HAP-1 (cell line): ENCODE measurements at regions not wholly inside any gene's neighbourhood (a gene's known extent, or its start where the extent isn't known, plus 50 kb on each side); places are given as distances from the start of the nearest gene placed in this dataset.

Experiments used
- DNase-seq, 2 experiments: peaks; one replicate each; pipeline ENCODE4 v3.0.0-alpha.2; 2016 to 2020; ENCODE audit warnings: low spot score in 2 of 2
- H3K27me3 ChIP-seq: fragments of 250-450 bp; sonication (Bioruptor Pico); 2 replicates; pipeline ENCODE4 v1.5.1; 2020; ENCODE audit warnings: low read depth, mild to moderate bottlenecking, moderate library complexity
- H3K36me3 ChIP-seq: fragments of 250-450 bp; sonication (Bioruptor Pico); replicated peaks from 2 replicates; pipeline ENCODE4 v1.5.1; 2020; ENCODE audit warnings: mild to moderate bottlenecking
- H3K4me1 ChIP-seq: fragments of 250-450 bp; sonication (Bioruptor Pico); 2 replicates; pipeline ENCODE4 v1.5.1; 2020; ENCODE audit warnings: mild to moderate bottlenecking
- H3K4me3 ChIP-seq: fragments of 250-450 bp; sonication (Bioruptor Pico); 2 replicates; pipeline ENCODE4 v1.5.1; 2020; ENCODE audit warnings: mild to moderate bottlenecking, moderate library complexity
- H3K9me3 ChIP-seq: fragments of 250-450 bp; sonication (Bioruptor Pico); 2 replicates; pipeline ENCODE4 v1.5.1; 2020; ENCODE audit warnings: mild to moderate bottlenecking, moderate library complexity
- in situ Hi-C: fragments of 300-500 bp; cut with MboI; formaldehyde crosslinking; loops from 3 replicates; pipeline ENCODE4 v1.14.3; 2020; ENCODE audit warnings: low sequenced_read_pairs, inconsistent platforms, mixed read lengths

DNA sequence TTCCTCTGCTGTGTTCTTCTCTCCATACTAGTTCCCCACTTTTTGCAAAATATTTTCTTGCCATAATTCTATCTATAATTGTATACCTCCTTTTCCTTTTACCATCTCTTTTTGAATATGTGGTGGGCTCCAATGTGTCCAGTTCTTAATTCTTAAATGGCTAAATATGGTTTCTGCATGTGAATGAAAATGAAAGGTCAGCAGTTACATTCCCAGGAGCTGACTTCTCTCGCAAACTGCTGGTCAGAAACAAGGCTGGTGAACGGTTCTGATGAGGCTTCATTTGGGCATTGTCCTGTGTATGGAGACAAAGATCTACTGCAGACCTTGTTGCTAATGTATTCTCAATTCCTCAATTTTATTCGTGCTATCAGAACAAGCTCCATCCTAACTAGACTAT is 309.2 kb downstream of the SNX13 start:
- no peaks in the 10 kb centered on the region for H3K9me3 ChIP-seq
- H3K4me3 ChIP-seq: no peak overlapping the region
- in situ Hi-C loops: no loop called here
- H3K4me1 ChIP-seq: peaks cover 7% of the 10 kb centered on the region
- peaks cover 2% of the 10 kb centered on the region for H3K27me3 ChIP-seq
- H3K36me3 ChIP-seq: no peaks in the 10 kb centered on the region
- DNase-seq: no peak

DNA sequence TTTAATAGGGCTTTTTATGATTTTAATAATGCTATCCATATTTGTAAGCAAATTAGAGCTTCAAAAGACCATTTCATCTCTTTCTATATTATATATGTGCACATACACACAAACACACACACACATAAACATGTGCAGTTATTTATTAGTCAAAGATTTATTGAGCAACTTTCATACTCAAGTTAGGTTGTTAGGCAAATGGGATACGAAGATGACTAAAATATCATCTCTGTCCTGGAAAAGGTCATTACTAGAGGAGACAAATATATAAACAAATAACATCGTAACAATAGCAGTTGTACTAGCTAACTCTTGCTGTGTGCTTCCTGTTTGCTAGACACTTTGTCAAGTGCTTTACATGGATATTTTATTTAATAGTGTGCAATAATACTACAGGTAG is 307.9 kb downstream of the SNX13 start:
- no peak for DNase-seq
- Histone ChIP-seq H3K4me3 (no peak overlapping the region), H3K4me1 (no peaks in the 10 kb centered on the region), H3K27me3 (peaks cover 8% of the 10 kb centered on the region), H3K9me3 (no peaks in the 10 kb centered on the region), H3K36me3 (no peaks in the 10 kb centered on the region)
- in situ Hi-C loops: no loop called here

DNA sequence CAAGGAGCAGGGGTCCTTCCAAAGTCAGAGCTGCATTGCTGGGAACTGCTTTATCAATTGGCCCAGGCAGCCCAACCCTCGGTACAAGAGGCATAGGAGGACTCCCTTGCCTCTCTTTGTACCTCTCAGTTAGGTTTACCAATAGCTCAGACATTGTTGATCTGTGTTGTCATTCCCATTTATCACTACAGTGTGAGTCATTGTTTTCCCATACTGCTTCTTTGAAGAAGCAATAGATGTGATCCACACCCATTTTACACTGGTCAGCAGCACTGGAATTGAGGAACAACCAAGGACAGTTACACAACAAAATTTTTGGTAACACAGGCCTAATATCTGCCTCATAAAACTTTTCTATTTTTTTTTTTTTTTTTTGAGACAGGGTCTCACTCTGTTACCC is 307.2 kb downstream of the SNX13 start:
- in situ Hi-C loops: no loop called here
- Histone ChIP-seq H3K36me3 (no peaks in the 10 kb centered on the region), H3K27me3 (peaks cover 8% of the 10 kb centered on the region), H3K4me3 (no peak overlapping the region), H3K9me3 (no peaks in the 10 kb centered on the region), H3K4me1 (no peaks in the 10 kb centered on the region)
- no peak for DNase-seq

DNA sequence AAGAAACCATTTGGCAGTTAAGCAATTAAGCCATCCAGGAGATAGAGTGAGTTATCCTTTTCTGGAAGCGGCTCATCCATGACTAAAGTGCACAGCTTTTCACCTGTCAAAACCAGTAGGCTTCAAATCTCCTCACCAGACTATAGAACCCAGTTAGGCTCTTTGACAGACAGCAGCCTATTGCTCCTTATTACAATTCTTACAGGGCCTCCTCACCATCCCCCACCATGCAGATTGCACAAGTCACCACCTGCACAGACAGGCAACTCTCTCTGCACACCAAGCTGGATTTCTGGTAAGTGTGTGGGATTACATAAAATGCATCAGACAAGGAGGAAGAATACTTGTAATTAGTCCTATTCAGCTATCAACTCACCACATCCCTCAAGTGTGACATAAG is 301.6 kb downstream of the SNX13 start:
- no peaks in the 10 kb centered on the region for H3K4me1 ChIP-seq
- H3K27me3 ChIP-seq: peaks cover 12% of the 10 kb centered on the region
- H3K36me3 ChIP-seq: no peaks in the 10 kb centered on the region
- no peak for DNase-seq
- no peak overlapping the region for H3K4me3 ChIP-seq
- no peaks in the 10 kb centered on the region for H3K9me3 ChIP-seq
- in situ Hi-C loops: no loop called here

DNA sequence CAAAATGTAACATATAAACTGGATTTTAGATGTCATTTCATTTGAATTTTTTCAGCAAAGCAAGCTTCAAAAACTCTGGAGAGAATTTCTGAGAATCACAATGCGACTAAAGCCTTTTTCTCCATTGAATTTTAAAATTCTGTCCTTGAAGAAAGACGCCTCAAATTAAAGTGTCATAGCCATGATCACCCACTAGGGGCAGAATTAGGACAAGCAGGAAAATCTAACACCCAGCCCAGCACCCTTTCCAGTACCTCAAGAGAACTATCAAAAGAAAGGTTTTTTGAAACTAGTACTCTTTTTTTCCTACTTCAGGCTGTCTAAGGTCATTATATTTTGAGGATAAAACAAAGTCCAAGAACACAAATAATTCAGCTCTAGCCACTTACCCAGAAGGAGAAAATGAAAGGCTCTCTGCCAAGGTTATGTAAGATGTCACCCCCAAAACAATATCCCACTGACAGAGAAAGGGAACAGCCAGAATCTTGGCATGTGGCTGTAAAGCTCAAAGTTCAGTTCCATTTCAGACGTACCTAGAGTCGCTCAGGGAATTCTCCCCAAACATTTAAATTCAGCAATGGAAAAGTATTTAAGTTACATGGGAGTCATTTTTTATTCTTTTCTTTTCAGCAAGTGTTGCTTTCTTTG is 299.4 kb downstream of the SNX13 start:
- DNase-seq: peak; percentile 47 to 68
- Histone ChIP-seq H3K27me3 (peaks cover 12% of the 10 kb centered on the region), H3K4me3 (no peak overlapping the region), H3K4me1 (no peaks in the 10 kb centered on the region), H3K9me3 (no peaks in the 10 kb centered on the region), H3K36me3 (no peaks in the 10 kb centered on the region)
- in situ Hi-C loops: no loop called here

DNA sequence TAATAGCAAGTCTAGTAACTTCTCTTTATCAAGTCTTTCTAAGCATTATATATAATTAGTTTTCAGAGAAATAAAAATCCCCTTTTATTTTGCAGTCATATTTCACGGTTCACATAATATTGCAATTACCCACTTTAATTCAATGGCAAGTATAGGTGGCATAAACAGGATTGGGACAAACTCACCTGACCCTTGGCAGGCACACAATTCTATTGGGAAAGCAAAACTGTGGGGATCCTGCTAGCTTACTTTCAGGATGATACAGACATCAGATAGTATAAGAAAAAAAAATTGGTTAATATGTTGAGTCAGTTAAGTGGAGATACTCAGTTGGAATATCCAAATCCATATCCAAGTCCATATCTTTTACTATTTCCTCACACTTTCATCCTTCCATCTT is 294.8 kb downstream of the SNX13 start:
- no peak for DNase-seq
- H3K4me3 ChIP-seq: no peak overlapping the region
- no peaks in the 10 kb centered on the region for H3K36me3 ChIP-seq
- H3K4me1 ChIP-seq: no peaks in the 10 kb centered on the region; the same call in none of the 2 replicates
- no peaks in the 10 kb centered on the region for H3K9me3 ChIP-seq
- in situ Hi-C loops: no loop called here
- peaks cover 19% of the 10 kb centered on the region for H3K27me3 ChIP-seq

DNA sequence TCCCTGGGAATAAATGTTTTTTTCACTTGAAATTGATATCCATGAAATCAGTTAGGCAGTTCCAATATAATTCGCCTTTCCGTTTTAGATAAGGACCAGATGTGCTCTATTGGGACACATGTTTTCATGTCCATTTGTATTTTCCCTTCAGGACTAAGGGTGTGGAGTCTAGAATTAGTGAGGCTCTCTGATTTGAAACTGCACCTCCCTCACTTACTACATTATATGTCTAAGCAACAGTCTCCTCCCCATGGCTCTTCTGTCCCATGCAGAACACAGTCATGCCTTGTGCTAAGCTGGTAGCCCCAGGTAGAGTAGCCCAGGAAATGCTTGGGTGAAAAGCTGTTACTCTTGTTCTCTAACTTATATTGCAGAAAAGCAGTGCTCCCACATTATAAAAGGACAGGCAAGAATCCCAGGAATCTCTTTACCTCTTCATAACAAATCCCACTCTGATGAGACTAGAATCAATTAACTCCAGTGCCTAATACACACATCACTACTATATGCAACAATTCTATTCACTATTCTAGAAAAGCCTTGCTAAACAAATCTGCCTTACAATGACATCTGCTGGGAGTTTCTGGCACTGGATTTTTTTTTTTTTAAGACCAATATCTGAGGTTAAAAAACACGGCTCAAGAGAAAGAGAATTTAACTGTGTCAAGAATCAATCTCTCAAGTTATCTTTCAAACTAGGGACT is 293.9 kb downstream of the SNX13 start:
- Histone ChIP-seq H3K4me3 (no peak overlapping the region), H3K36me3 (no peaks in the 10 kb centered on the region), H3K27me3 (peaks cover 18% of the 10 kb centered on the region), H3K9me3 (no peaks in the 10 kb centered on the region), H3K4me1 (no peaks in the 10 kb centered on the region; the same call in none of the 2 replicates)
- in situ Hi-C loops: no loop called here
- DNase-seq: peak in 1 of 2 experiments; percentile 27

DNA sequence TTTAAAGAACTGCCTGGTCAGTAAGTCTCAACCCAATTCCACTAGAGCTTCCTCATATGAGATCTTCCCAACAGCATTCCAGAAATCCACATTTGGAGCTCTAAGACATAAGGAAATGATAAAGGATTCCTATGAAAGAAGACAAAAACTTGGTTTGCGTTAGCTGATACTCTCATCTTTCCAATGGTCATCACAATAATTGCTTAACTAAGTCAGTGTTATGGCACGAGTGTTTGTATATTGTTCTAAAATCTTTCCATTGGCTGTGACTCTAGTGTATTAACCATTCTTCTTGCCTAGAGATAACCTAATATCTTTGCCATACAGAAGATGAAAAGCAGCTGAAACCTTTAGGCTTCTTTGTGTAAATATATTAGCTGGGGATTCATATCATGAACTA is 289.0 kb downstream of the SNX13 start:
- DNase-seq: no peak
- H3K9me3 ChIP-seq: no peaks in the 10 kb centered on the region
- peaks cover 11% of the 10 kb centered on the region; the same call in 1 of the 2 replicates for H3K27me3 ChIP-seq
- in situ Hi-C loops: no loop called here
- H3K4me3 ChIP-seq: no peak overlapping the region
- H3K36me3 ChIP-seq: no peaks in the 10 kb centered on the region
- no peaks in the 10 kb centered on the region; the same call in none of the 2 replicates for H3K4me1 ChIP-seq

DNA sequence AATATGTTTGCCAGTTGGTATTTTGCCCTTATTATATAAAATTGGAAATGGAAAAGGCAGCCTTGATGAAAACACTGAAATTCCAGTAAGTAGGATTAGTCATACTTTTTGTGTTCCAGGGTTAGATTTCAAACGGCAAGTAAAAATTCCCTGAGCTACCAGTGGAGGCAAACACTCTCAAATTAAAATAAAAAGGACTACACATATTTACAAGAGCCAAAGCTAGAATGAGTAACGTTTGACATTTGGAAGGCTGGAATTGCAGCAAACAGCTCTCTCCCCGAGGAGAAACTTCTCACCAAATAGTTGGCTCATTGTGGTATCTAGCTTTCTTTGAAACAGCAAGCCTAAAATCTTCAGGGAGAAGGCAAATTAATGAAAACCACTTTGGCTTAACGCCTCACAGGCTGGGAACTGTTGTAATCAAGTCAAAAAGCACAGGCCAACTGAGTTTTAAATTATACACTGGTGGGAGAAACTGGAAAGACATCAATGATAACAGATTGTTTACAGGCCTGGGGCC is 288.4 kb downstream of the SNX13 start:
- no peaks in the 10 kb centered on the region for H3K36me3 ChIP-seq
- no peaks in the 10 kb centered on the region for H3K9me3 ChIP-seq
- in situ Hi-C loops: no loop called here
- H3K4me1 ChIP-seq: no peaks in the 10 kb centered on the region; the same call in none of the 2 replicates
- no peak overlapping the region for H3K4me3 ChIP-seq
- DNase-seq: no peak
- H3K27me3 ChIP-seq: peaks cover 8% of the 10 kb centered on the region; the same call in 1 of the 2 replicates

DNA sequence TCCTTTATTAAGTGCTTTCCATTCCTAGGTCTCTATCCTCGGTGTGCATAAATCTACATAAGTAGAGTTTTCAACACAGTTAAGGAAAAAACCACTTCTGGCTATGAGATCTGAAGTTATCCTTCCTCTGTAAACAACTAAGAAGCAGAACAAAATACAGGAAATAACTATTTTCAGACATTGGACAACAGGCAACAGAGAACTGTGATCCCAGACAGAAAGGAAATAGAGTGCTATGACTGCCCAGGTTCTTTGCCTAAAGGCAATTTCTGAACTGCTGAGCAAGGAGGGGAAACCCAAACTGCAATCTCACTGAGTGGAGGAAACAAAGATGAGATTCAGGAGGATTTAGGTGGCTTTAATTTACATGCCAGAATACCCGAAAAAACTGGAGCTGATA is 285.4 kb downstream of the SNX13 start:
- Histone ChIP-seq H3K27me3 (0 out of 2 replicates have a peak, but pooled peaks cover 2% of the 10 kb centered on the region), H3K4me1 (no peaks in the 10 kb centered on the region), H3K4me3 (no peak overlapping the region), H3K9me3 (no peaks in the 10 kb centered on the region), H3K36me3 (no peaks in the 10 kb centered on the region)
- in situ Hi-C loops: no loop called here
- DNase-seq: no peak

DNA sequence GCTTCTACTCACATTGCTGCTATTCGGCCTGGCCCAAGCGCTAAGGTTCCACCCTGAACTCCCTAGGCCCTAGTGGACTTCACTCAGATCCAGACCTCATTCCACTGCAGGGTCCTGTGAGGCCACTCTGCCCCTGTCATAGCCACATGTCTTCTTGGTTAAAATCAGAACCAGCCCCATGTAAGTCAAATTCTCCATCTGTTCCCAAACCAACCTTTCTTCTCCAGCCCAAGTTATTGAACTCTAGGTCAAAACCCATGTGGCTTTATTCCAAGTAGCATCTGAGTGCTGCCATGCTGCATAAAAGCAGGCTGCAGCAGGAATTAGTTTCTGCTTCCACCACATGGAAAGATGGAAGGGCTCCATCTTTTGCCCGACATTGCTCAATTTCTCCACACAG is 281.2 kb downstream of the SNX13 start:
- DNase-seq: no peak
- Histone ChIP-seq H3K9me3 (peaks cover 2% of the 10 kb centered on the region; the same call in 1 of the 2 replicates), H3K4me1 (no peaks in the 10 kb centered on the region), H3K27me3 (0 out of 2 replicates have a peak, but pooled peaks cover 2% of the 10 kb centered on the region), H3K36me3 (no peaks in the 10 kb centered on the region), H3K4me3 (no peak overlapping the region)
- in situ Hi-C loops: no loop called here

DNA sequence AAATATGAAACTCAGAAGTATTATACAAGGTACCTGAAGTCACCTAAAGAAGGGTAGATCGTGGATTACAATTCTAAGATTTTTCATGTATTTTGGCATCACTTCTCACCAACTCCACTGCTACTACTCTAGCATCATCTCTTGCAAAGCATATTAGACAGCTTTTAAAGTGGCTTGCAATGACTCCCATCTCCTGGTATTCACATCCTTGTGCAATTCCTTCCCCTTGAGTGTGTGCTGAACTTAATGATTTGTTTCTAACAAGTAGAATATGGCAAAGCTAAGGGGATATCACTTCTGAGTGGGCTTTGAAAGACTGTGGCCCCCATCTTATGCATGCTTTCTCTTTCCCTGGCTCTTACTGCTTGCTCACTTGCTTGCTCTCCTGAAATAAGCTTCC is 280.2 kb downstream of the SNX13 start:
- Histone ChIP-seq H3K4me3 (no peak overlapping the region), H3K4me1 (no peaks in the 10 kb centered on the region), H3K36me3 (no peaks in the 10 kb centered on the region), H3K9me3 (peaks cover 2% of the 10 kb centered on the region; the same call in 1 of the 2 replicates), H3K27me3 (0 out of 2 replicates have a peak, but pooled peaks cover 2% of the 10 kb centered on the region)
- in situ Hi-C loops: no loop called here
- no peak for DNase-seq

DNA sequence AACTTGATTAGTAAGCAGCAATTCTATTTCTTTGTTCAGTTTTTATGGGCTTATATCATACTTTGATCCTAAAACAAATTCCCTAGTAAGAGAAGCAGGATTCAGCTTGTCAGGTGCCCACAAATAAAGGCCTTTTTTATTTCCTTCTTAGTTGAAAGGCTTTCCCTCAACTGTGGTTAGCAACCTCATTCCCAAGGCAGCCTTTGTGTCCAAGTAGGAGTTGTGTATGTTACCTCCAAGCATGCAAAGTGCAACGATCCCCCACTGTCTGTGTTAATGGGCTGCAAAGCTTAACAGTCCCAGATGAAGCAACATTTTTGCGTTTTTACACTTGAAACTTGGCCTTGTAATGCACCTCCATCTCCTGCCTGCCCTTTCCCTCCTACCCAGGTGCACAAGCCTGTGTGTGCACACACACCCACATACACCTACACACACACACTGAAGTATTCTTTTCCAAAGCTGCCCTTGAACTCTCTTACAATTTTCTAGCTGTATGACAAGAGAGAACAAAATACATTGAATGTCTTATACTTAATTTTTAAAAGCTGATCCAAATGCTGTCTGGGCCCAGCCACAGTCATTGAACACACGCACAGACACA is 278.2 kb downstream of the SNX13 start:
- Histone ChIP-seq H3K9me3 (peaks cover 2% of the 10 kb centered on the region; the same call in 1 of the 2 replicates), H3K27me3 (no peaks in the 10 kb centered on the region), H3K4me1 (no peaks in the 10 kb centered on the region), H3K4me3 (no peak overlapping the region), H3K36me3 (no peaks in the 10 kb centered on the region)
- in situ Hi-C loops: no loop called here
- no peak for DNase-seq
